ENCODE measurements at regions not wholly inside any gene's neighbourhood (a gene's known extent, or its start where the extent isn't known, plus 50 kb on each side); places are given as distances from the start of the nearest gene placed in this dataset.

- no peak for DNase-seq (ENCODE audit: low read depth in 2 of 2, low spot score in 1 of 2)
Measured at GRCh38 chr3:18681818-18682345, 256.7 kb upstream of the SATB1 start.

- no peak for DNase-seq (ENCODE audit: low read depth in 2 of 2, low spot score in 1 of 2)
Measured at GRCh38 chr3:18680758-18681157, 255.6 kb upstream of the SATB1 start.

- no peak for DNase-seq (ENCODE audit: low read depth in 2 of 2, low spot score in 1 of 2)
Measured at GRCh38 chr3:18679238-18679637, 254.1 kb upstream of the SATB1 start.

- no peak for DNase-seq (ENCODE audit: low read depth in 2 of 2, low spot score in 1 of 2)
Measured at GRCh38 chr3:18675197-18675596, 250.1 kb upstream of the SATB1 start.

GRCh38 chr3:18672561-18672960 lies 247.4 kb upstream of the SATB1 start:
- DNase-seq (ENCODE audit: low read depth in 2 of 2, low spot score in 1 of 2): no peak

GRCh38 chr3:18670759-18671158 lies 245.6 kb upstream of the SATB1 start:
- no peak for DNase-seq (ENCODE audit: low read depth in 2 of 2, low spot score in 1 of 2)

GRCh38 chr3:18669374-18669773 lies 244.2 kb upstream of the SATB1 start:
- DNase-seq (ENCODE audit: low read depth in 2 of 2, low spot score in 1 of 2): no peak

GRCh38 chr3:18667552-18667951 lies 242.4 kb upstream of the SATB1 start:
- no peak for DNase-seq (ENCODE audit: low read depth in 2 of 2, low spot score in 1 of 2)

- DNase-seq (ENCODE audit: low read depth in 2 of 2, low spot score in 1 of 2): no peak
Measured at GRCh38 chr3:18666655-18667054, 241.5 kb upstream of the SATB1 start.

- DNase-seq (ENCODE audit: low read depth in 2 of 2, low spot score in 1 of 2): no peak
Measured at GRCh38 chr3:18660059-18660458, 234.9 kb upstream of the SATB1 start.

- no peak for DNase-seq (ENCODE audit: low read depth in 2 of 2, low spot score in 1 of 2)
Measured at GRCh38 chr3:18657858-18658820, 233.0 kb upstream of the SATB1 start.

- no peak for DNase-seq (ENCODE audit: low read depth in 2 of 2, low spot score in 1 of 2)
Measured at GRCh38 chr3:18656866-18657265, 231.7 kb upstream of the SATB1 start.

GRCh38 chr3:18656410-18656809 lies 231.3 kb upstream of the SATB1 start:
- DNase-seq (ENCODE audit: low read depth in 2 of 2, low spot score in 1 of 2): no peak

- no peak for DNase-seq (ENCODE audit: low read depth in 2 of 2, low spot score in 1 of 2)
Measured at GRCh38 chr3:18655827-18656226, 230.7 kb upstream of the SATB1 start.

GRCh38 chr3:18652781-18653180 lies 227.6 kb upstream of the SATB1 start:
- no peak for DNase-seq (ENCODE audit: low read depth in 2 of 2, low spot score in 1 of 2)

GRCh38 chr3:18650731-18651130 lies 225.6 kb upstream of the SATB1 start:
- no peak for DNase-seq (ENCODE audit: low read depth in 2 of 2, low spot score in 1 of 2)

GRCh38 chr3:18649666-18650363 lies 224.7 kb upstream of the SATB1 start:
- no peak for DNase-seq (ENCODE audit: low read depth in 2 of 2, low spot score in 1 of 2)

GRCh38 chr3:18648868-18649462 lies 223.8 kb upstream of the SATB1 start:
- DNase-seq (ENCODE audit: low read depth in 2 of 2, low spot score in 1 of 2): no peak

GRCh38 chr3:18648159-18648558 lies 223.0 kb upstream of the SATB1 start:
- no peak for DNase-seq (ENCODE audit: low read depth in 2 of 2, low spot score in 1 of 2)

- no peak for DNase-seq (ENCODE audit: low read depth in 2 of 2, low spot score in 1 of 2)
Measured at GRCh38 chr3:18645619-18646018, 220.5 kb upstream of the SATB1 start.

GRCh38 chr3:18643281-18643680 lies 218.1 kb upstream of the SATB1 start:
- no peak for DNase-seq (ENCODE audit: low read depth in 2 of 2, low spot score in 1 of 2)

GRCh38 chr3:18641916-18642315 lies 216.8 kb upstream of the SATB1 start:
- no peak for DNase-seq (ENCODE audit: low read depth in 2 of 2, low spot score in 1 of 2)
